Activated naive CD4-positive, alpha-beta T cell treated with anti-CD3 and anti-CD28 coated beads, Interleukin-2, amount 10 ng/mL, durations not matched to agents 7 days and 5 days (primary cell): ENCODE measurements at regions not wholly inside any gene's neighbourhood (a gene's known extent, or its start where the extent isn't known, plus 50 kb on each side); places are given as distances from the start of the nearest gene placed in this dataset.
"Not testable (repeated sequence)": the region's sequence is repeated elsewhere in the genome, so short reads cannot be mapped to it uniquely, and the experiment has no call there.

Experiments used
- CTCF ChIA-PET: fragments of 350-600 bp; sonication (Branson Sonifier 250); formaldehyde crosslinking; loops from one replicate; lab custom pipeline; 2021; ENCODE audit warnings: antibody characterized with exemption; lab: Charles Lee
- DNase-seq: peaks from one replicate; pipeline ENCODE4 v3.0.0-alpha.2; 2020
- H3K27ac Mint-ChIP-seq: one replicate; pipeline ENCODE4 v1.8.0; 2021; ENCODE audit warnings: mild to moderate bottlenecking, moderate library complexity, mixed read lengths
- H3K27me3 Mint-ChIP-seq: one replicate; pipeline ENCODE4 v1.8.0; 2021; ENCODE audit warnings: mild to moderate bottlenecking, mixed read lengths
- H3K36me3 Mint-ChIP-seq: one replicate; pipeline ENCODE4 v1.8.0; 2021; ENCODE audit warnings: mixed read lengths
- H3K4me1 Mint-ChIP-seq: one replicate; pipeline ENCODE4 v1.8.0; 2021; ENCODE audit warnings: mixed read lengths
- H3K4me3 Mint-ChIP-seq: one replicate; pipeline ENCODE4 v1.8.0; 2021; ENCODE audit warnings: mild to moderate bottlenecking, moderate library complexity, mixed read lengths
- H3K9me3 Mint-ChIP-seq: one replicate; pipeline ENCODE4 v1.8.0; 2021; ENCODE audit warnings: mixed read lengths

DNA sequence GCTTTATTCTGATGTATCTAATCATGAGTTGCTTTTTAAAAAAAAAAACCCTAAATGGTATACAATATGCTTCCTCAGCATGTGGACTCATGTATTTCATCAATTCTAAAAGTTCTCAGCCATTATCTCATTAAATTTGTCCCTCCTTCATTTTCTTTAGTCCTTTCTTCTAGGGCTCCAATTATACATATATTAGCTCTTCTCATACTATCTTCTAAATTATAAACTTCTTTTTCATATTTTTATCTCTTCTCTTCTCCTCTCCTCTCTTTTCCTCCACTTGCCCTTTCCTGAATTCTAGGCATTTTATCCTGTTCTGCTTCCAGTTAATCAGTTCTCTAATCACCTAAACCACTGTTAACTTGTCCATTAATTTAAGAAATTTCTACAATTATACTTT, 55.0 kb upstream of the IL33 start:
- Mint-ChIP-seq H3K9me3 (peaks cover 15% of the 10 kb centered on the region), H3K4me1 (no peaks in the 10 kb centered on the region), H3K36me3 (no peaks in the 10 kb centered on the region), H3K27ac (no peak overlapping the region), H3K27me3 (peaks cover 13% of the 10 kb centered on the region), H3K4me3 (no peak overlapping the region)
- DNase-seq, result no peak
- CTCF ChIA-PET, result no interaction called here

DNA sequence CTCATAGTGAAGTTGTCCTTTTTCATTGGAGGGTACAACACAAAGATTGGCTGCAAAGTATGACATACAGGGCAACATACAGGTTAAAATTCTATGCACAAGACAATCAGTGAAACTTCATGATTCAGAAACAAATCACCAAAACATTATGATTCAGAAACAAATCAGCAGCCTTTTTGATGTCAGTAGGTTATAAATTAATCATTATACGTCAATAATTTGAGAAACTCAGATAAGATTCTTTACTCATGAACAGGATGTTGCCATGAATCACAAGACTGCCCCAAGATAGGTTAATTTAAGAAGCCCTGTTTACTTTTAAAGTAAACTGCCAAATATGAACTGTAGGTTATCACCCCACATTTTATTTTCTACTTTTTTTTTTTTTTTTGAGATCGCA, 62.2 kb upstream of the IL33 start:
- Mint-ChIP-seq H3K27me3 (peaks cover 12% of the 10 kb centered on the region), H3K4me3 (no peak overlapping the region), H3K4me1 (no peaks in the 10 kb centered on the region), H3K9me3 (no peaks in the 10 kb centered on the region), H3K36me3 (no peaks in the 10 kb centered on the region), H3K27ac (no peak overlapping the region)
- no peak for DNase-seq
- CTCF ChIA-PET, result no interaction called here

DNA sequence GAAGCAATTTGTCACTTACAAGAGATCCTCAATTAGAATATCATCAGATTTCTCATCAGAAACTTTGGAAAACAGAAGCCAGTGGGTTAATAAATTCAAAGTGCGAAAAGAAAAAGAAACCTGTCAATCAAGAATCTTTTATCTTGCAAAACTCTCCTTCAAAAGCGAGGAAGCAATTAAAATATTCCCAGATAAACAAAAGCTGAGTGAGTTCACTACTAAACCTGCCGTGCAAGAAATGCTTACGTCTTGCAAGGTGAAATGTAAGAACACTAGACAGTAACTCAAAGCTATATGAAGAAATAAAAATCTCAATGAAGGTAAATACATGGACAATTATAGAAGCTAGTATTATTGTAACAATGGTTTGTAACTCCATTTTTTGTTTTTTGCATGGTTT, 62.8 kb upstream of the IL33 start:
- no peak overlapping the region for H3K27ac Mint-ChIP-seq
- H3K27me3 Mint-ChIP-seq, result peaks cover 9% of the 10 kb centered on the region
- H3K9me3 Mint-ChIP-seq, result no peaks in the 10 kb centered on the region
- DNase-seq, result no peak
- no peak overlapping the region for H3K4me3 Mint-ChIP-seq
- CTCF ChIA-PET, result no interaction called here
- no peaks in the 10 kb centered on the region for H3K36me3 Mint-ChIP-seq
- H3K4me1 Mint-ChIP-seq, result no peaks in the 10 kb centered on the region

DNA sequence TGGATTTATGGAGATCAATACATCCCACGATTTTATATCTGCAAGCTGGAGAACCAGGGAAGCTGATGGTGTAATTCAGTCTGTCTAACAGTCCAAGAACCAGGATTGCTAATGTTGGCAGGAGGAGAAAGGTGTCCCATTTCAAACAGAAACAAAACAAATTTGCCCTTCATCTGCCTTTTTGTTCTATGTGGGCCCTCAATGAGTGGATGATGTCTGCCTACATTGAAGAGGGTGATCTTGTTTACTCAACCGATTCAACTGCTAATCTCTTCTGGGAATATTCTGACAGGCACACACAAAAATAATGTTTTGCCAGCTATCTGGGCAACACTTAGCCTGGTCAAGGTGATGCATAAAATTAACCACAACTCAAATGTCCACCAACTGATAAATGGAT, 65.1 kb upstream of the IL33 start:
- Mint-ChIP-seq H3K36me3 (no peaks in the 10 kb centered on the region), H3K9me3 (no peaks in the 10 kb centered on the region), H3K27ac (no peak overlapping the region), H3K4me3 (no peak overlapping the region), H3K27me3 (peaks cover 3% of the 10 kb centered on the region), H3K4me1 (no peaks in the 10 kb centered on the region)
- CTCF ChIA-PET, result no interaction called here
- no peak for DNase-seq

DNA sequence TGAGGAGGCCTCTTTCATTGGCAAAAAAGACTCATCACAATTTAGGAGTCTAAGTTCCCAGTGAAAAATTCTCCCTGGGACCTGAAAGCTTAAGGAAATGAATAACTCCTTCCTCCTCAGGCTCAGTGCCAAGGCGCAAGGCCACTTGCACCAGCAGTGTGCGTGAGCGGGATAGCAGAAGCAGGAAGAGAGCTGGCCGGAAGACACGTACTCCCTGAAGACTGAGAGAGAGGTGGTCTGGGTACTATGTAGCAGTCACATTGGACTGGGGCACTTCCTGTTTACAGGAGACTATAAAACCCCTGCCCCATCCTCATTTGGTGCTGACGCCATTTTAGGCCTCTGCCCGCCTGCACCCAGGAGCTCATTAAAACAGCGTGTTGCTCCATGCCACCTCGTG, 66.3 kb upstream of the IL33 start:
- no peaks in the 10 kb centered on the region for H3K36me3 Mint-ChIP-seq
- DNase-seq, result no peak
- CTCF ChIA-PET, result no interaction called here

DNA sequence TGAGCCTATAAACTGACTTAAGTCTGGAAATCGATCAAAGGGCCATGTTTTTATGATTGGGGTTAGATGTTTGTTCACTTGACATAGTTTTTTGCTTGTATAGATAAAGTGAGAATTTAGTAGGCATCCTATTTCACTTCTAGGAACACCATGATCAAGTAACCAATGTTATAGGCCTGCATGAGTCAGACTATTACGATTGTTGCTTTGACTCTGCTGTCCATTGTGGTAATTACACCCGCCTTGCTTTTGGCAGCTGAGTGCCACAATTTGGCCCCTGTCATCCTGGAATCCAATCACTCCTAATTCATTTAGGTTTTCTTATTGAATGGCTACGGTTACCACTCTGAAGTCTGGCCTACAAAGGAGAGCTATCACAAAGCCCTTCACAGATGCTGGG, 67.8 kb upstream of the IL33 start:
- no peak overlapping the region for H3K4me3 Mint-ChIP-seq
- H3K9me3 Mint-ChIP-seq, result no peaks in the 10 kb centered on the region
- H3K27me3 Mint-ChIP-seq, result peaks cover 3% of the 10 kb centered on the region
- no peak overlapping the region for H3K27ac Mint-ChIP-seq
- no peak for DNase-seq
- H3K36me3 Mint-ChIP-seq, result no peaks in the 10 kb centered on the region
- H3K4me1 Mint-ChIP-seq, result no peaks in the 10 kb centered on the region
- CTCF ChIA-PET, result no interaction called here

More for the DNA sequence above, 66.3 kb upstream of the IL33 start:
- no peaks in the 10 kb centered on the region for H3K9me3 Mint-ChIP-seq
- H3K27me3 Mint-ChIP-seq, result peaks cover 3% of the 10 kb centered on the region
- no peak overlapping the region for H3K4me3 Mint-ChIP-seq
- no peaks in the 10 kb centered on the region for H3K4me1 Mint-ChIP-seq
- H3K27ac Mint-ChIP-seq, result no peak overlapping the region

DNA sequence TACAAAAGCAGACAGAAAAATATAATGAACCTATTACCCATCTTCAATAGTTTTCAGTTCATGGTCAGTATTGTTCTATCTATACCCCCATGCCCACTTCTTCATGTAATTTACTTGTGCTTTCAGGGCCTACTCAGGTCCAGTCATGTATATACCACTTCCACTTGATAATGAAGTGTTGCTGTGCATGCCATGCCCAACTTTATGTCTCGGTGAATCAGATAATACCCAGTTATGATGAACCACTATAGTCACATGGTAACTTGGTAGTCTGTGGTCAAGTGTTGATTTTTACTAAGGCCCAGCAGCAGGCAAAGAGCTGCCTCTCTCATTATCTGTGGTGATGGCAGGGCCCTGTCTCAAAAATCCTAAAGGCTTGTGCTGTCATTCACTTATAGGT, 70.7 kb upstream of the IL33 start:
- Mint-ChIP-seq H3K27ac (no peak overlapping the region), H3K36me3 (no peaks in the 10 kb centered on the region), H3K27me3 (peaks cover 3% of the 10 kb centered on the region), H3K9me3 (no peaks in the 10 kb centered on the region), H3K4me1 (no peaks in the 10 kb centered on the region), H3K4me3 (no peak overlapping the region)
- no peak for DNase-seq
- CTCF ChIA-PET, result no interaction called here

DNA sequence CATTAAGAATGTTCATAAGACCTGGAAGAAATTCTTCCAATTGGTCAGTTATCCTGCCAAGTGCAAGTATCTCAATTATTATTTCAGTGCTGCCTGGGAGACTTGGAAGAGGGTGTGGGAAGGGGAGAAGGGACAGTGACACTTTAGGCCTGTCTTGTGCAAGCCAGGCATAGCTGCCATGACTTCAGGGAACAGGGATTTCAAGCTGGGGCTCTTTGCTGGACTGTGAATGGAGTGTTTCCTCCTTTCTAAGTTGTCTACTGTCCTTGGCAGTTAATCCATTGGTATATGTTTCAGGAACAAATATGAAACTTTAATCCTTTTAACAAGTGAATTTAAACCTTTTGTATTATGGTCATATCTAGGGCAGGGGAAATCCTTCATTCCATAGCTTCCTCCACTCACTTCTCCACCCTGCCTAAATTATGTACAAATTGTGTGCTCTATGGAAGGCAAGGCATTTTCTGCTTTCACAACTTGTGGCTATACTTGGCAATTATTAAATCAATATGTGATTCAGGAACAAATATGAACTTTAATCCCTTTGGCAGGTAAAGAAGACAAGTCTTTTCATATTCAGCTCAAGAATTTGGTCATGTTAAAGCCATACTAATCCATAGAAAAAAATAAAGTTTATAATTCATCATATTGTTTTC, 72.7 kb upstream of the IL33 start:
- H3K36me3 Mint-ChIP-seq, result no peaks in the 10 kb centered on the region
- CTCF ChIA-PET, result no interaction called here
- no peaks in the 10 kb centered on the region for H3K27me3 Mint-ChIP-seq
- H3K27ac Mint-ChIP-seq, result no peak overlapping the region
- H3K9me3 Mint-ChIP-seq, result no peaks in the 10 kb centered on the region
- DNase-seq, result no peak
- no peak overlapping the region for H3K4me3 Mint-ChIP-seq
- H3K4me1 Mint-ChIP-seq, result no peaks in the 10 kb centered on the region

DNA sequence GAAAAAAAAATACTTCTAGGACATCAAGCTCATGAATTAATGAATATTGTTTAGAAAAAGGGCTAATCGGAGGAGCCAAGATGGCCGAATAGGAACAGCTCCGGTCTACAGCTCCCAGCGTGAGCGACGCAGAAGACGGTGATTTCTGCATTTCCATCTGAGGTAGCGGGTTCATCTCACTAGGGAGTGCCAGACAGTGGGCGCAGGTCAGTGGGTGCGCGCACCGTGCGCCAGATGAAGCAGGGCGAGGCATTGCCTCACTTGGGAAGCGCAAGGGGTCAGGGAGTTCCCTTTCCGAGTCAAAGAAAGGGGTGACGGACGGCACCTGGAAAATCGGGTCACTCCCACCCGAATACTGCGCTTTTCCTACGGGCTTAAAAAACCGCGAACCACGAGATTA, 79.8 kb upstream of the IL33 start:
- H3K36me3 Mint-ChIP-seq, H3K27ac Mint-ChIP-seq, H3K27me3 Mint-ChIP-seq, DNase-seq, H3K4me1 Mint-ChIP-seq, CTCF ChIA-PET, H3K4me3 Mint-ChIP-seq, H3K9me3 Mint-ChIP-seq: not testable (repeated sequence)

DNA sequence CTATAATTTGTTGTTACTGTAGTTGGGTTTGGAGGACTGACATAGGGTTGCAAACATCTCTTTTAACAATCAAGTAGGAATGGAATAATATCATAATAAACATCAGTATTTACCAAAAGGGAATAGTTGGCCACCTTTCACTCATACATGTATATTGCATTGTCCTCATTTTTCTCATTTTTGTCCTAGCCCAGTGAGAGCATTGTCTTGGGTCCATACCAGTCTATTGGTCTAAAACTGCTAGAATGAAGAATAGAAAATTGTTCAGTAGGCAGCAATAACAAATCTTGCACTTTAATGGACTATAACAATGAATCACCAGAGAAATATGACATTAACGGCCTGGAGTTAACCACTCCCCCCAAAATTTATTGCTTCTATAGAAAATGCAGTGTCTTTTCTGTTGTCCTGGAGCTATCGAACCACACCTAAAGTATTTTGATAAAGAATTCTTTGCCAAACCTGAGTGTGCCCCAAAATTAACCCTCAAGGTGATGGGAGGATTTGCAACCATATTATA, 80.9 kb upstream of the IL33 start:
- CTCF ChIA-PET, result interaction anchor here (0.7 kb wide), 1 partner anchor 1662 kb away, joined by 4 read pairs; no protein-coding TSS in a partner anchor
- Mint-ChIP-seq H3K27ac (no peak overlapping the region), H3K9me3 (peaks cover 5% of the 10 kb centered on the region), H3K4me3 (no peak overlapping the region), H3K27me3 (peaks cover 4% of the 10 kb centered on the region), H3K36me3 (no peaks in the 10 kb centered on the region), H3K4me1 (peaks cover 7% of the 10 kb centered on the region)
- no peak for DNase-seq

DNA sequence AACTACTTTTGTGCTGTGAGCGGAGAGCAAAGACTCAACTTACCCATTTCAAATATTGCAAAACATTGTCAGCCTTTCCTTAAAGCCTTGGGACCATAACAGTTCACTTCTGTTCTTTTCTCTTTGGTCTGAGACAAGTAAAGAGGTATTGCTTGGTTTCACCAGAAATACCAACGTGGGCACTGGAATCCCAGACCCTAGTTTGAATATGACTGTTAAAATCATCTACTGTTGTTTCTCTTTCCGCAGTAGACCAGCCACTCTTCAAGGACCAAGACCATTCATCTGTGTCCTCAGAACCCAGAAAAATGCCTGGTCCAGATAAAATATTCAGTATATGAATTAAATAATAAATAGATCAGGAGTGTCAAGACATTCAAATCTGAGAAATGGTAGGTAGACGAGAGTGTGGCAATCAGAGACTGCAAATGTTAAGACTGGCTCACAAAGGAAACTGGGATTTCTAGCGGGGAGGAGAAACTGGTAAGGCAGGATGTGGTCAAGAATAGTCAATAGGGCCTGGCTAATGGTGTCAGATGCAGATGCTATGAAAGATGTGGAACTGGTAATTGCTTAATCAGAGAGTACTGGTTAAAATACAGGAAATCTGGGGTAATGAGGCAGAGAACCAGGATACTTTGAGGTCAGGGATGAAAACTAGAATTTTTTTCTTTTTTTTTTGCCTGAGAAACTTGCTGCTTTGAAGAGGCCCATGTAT, 82.1 kb upstream of the IL33 start:
- H3K36me3 Mint-ChIP-seq, result no peaks in the 10 kb centered on the region
- no peak overlapping the region for H3K4me3 Mint-ChIP-seq
- peaks cover 8% of the 10 kb centered on the region for H3K27me3 Mint-ChIP-seq
- H3K9me3 Mint-ChIP-seq, result peaks cover 5% of the 10 kb centered on the region
- H3K27ac Mint-ChIP-seq, result no peak overlapping the region
- H3K4me1 Mint-ChIP-seq, result peaks cover 7% of the 10 kb centered on the region
- CTCF ChIA-PET, result interaction anchor here (1.0 kb wide), 1 partner anchor 79 kb away, joined by 4 read pairs; no protein-coding TSS in a partner anchor
- no peak for DNase-seq

DNA sequence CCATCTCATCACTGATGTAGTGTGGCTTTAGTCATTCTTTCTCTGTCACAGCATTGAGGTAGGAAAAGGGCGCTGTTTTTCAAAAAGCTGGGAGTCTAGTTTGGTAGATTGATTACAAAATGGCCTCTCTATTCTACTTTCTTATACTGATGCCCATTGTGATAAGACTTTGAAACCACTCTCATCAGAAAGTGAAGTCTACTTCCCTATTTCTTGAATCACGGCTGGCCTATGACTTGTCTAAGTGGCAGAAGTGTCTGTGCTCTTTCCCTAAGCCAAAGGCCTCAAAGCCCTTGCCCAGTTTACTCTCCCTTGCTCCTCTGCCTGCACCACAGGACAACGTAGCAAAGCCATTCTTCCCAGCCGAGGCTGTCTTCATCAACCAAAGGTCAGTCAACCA, 83.0 kb upstream of the IL33 start:
- no peak for DNase-seq
- Mint-ChIP-seq H3K27me3 (peaks cover 12% of the 10 kb centered on the region), H3K36me3 (no peaks in the 10 kb centered on the region), H3K4me3 (no peak overlapping the region), H3K9me3 (peaks cover 5% of the 10 kb centered on the region), H3K27ac (no peak overlapping the region), H3K4me1 (peaks cover 7% of the 10 kb centered on the region)
- CTCF ChIA-PET, result interaction anchor here (1.0 kb wide), 1 partner anchor 78 kb away, joined by 4 read pairs; no protein-coding TSS in a partner anchor

DNA sequence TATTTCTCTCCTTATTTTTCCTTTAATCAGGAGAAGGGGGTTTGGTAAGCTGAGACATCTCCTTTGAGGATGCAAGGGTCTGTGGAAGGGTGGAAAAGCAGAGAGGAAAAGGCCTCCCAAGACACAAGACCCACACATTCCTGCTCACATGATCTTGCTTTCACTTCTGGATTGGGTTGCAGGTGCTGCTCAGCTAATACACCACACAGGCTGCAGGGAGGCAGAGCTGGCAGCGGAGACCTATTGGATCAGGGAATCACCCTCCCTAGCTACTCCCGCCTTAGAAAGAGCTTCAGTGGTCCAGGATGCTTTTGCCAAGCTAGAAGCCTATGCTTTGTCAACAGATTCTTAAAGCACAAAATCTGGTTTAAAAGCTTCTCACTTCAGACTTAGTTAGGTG, 87.6 kb upstream of the IL33 start:
- CTCF ChIA-PET, result interaction anchor here (1.3 kb wide), 1 partner anchor 178 kb away, joined by 3 read pairs; no protein-coding TSS in a partner anchor
- H3K9me3 Mint-ChIP-seq, result no peaks in the 10 kb centered on the region
- H3K36me3 Mint-ChIP-seq, result no peaks in the 10 kb centered on the region
- H3K4me3 Mint-ChIP-seq, result no peak overlapping the region
- H3K27me3 Mint-ChIP-seq, result peaks cover 17% of the 10 kb centered on the region
- no peak overlapping the region for H3K27ac Mint-ChIP-seq
- no peaks in the 10 kb centered on the region for H3K4me1 Mint-ChIP-seq
- DNase-seq, result no peak

DNA sequence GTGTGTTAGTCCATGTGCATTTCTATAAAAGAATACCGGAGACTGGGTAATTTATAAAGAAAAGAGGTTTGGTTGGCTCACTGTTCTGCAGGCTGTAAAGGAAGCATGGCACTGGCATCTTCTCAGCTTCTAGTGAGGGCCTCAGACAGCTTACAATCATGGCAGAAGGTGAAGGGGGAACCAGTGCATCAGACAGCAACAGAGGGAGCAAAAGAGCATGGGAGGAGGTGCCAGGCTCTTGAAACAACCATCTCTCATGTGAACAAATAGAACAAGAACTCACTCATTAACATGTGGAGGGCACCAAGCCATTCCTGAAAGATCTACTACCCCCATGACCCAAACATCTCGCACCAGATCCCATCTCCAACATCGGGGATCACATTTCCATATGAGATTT, 89.2 kb upstream of the IL33 start:
- Mint-ChIP-seq H3K4me1 (no peaks in the 10 kb centered on the region), H3K36me3 (no peaks in the 10 kb centered on the region), H3K4me3 (no peak overlapping the region), H3K27ac (no peak overlapping the region), H3K27me3 (peaks cover 13% of the 10 kb centered on the region), H3K9me3 (no peaks in the 10 kb centered on the region)
- DNase-seq, result no peak
- CTCF ChIA-PET, result no interaction called here

DNA sequence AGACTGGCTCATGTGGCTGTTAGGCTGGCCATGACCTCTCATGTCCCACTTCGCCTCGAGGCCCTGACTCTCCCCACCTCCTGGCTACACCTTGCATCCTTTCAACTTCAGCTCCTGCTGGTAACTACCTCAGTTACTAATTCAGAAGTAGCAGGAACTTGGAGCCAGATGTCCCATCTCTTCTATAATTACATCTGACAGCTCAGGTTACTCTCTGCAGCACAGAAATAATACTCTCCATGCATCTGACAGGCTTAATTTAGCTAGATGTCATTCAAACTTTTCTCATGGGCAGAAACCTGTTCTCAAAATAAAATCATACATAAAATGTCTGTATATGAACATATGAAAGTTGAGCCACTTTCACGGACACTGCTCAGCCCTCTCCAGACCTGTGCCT, 92.2 kb upstream of the IL33 start:
- Mint-ChIP-seq H3K27me3 (peaks cover 10% of the 10 kb centered on the region), H3K4me3 (no peak overlapping the region), H3K27ac (no peak overlapping the region), H3K36me3 (no peaks in the 10 kb centered on the region), H3K4me1 (no peaks in the 10 kb centered on the region), H3K9me3 (no peaks in the 10 kb centered on the region)
- DNase-seq, result no peak
- CTCF ChIA-PET, result no interaction called here
